SH-SY5Y (cell line): ENCODE measurements at regions not wholly inside any gene's neighbourhood (a gene's known extent, or its start where the extent isn't known, plus 50 kb on each side); places are given as distances from the start of the nearest gene placed in this dataset.

Source experiments
- GATA2 ChIP-seq: IDR thresholded peaks from 2 replicates; pipeline ENCODE4 v1.6.1; 2011; ENCODE audit warnings: mild to moderate bottlenecking, low read depth, low read length
- GATA3 ChIP-seq: IDR thresholded peaks from 2 replicates; pipeline ENCODE4 v1.6.1; 2011; ENCODE audit warnings: low read depth, mild to moderate bottlenecking, low read length, moderate library complexity

GRCh38 chr17:70414300-70414699 is 245.0 kb downstream of the KCNJ2 start:
- TF ChIP-seq GATA2 (peak; percentile 57; the same call in 1 of the 2 replicates), GATA3 (peak; percentile 82)

GRCh38 chr17:70420861-70421445 is 251.6 kb downstream of the KCNJ2 start:
- TF ChIP-seq GATA3 (no peak), GATA2 (no peak)

- TF ChIP-seq GATA3 (no peak), GATA2 (no peak)
Measured at GRCh38 chr17:70422862-70423261, 253.5 kb downstream of the KCNJ2 start.

- TF ChIP-seq GATA3: peak; percentile 71
- no peak; the same call in 1 of the 2 replicates for TF ChIP-seq GATA2
Measured at GRCh38 chr17:70423562-70423961, 254.2 kb downstream of the KCNJ2 start.

GRCh38 chr17:70426752-70427151 is 257.4 kb downstream of the KCNJ2 start:
- TF ChIP-seq GATA3: no peak
- TF ChIP-seq GATA2: no peak

GRCh38 chr17:70434536-70435490 is 265.5 kb downstream of the KCNJ2 start:
- TF ChIP-seq GATA2 (no peak), GATA3 (no peak)

GRCh38 chr17:70437656-70438055 is 268.3 kb downstream of the KCNJ2 start:
- no peak for TF ChIP-seq GATA2
- TF ChIP-seq GATA3: no peak

GRCh38 chr17:70446446-70446845 is 277.1 kb downstream of the KCNJ2 start:
- TF ChIP-seq GATA3: no peak
- TF ChIP-seq GATA2: no peak

- TF ChIP-seq GATA3 (no peak), GATA2 (no peak)
Measured at GRCh38 chr17:70447588-70447987, 278.3 kb downstream of the KCNJ2 start.

GRCh38 chr17:70454377-70454776 is 285.0 kb downstream of the KCNJ2 start:
- TF ChIP-seq GATA2 (no peak), GATA3 (no peak)

GRCh38 chr17:70454908-70455307 is 285.6 kb downstream of the KCNJ2 start:
- TF ChIP-seq GATA3: no peak

GRCh38 chr17:70464995-70465394 is 295.7 kb downstream of the KCNJ2 start:
- no peak for TF ChIP-seq GATA3
- no peak for TF ChIP-seq GATA2

GRCh38 chr17:70468661-70469060 is 299.3 kb downstream of the KCNJ2 start:
- TF ChIP-seq GATA2 (no peak), GATA3 (no peak)

GRCh38 chr17:70473049-70473448 is 303.7 kb downstream of the KCNJ2 start:
- TF ChIP-seq GATA2 (no peak), GATA3 (no peak)

GRCh38 chr17:70476368-70476767 is 307.0 kb downstream of the KCNJ2 start:
- TF ChIP-seq GATA2 (no peak), GATA3 (no peak)

- no peak for TF ChIP-seq GATA2
- no peak for TF ChIP-seq GATA3
Measured at GRCh38 chr17:70478902-70479301, 309.6 kb downstream of the KCNJ2 start.
